K562 (cell line): ENCODE measurements at regions not wholly inside any gene's neighbourhood (a gene's known extent, or its start where the extent isn't known, plus 50 kb on each side); places are given as distances from the start of the nearest gene placed in this dataset.

ENCODE experiments used
- ATAC-seq: fragments of 200-7000 bp; cut with Tn5 transposase; 3 replicates; pipeline ENCODE4 v1.9.1; 2020; ENCODE audit warnings: moderate library complexity
- BruUV-seq: library from RNA; stranded (reverse); fragments of 400-500 nt; replicated peaks from 2 replicates; lab custom pipeline; 2021; lab: Mats Ljungman, UMichigan
- CTCF ChIA-PET: fragments of 300-600 bp; formaldehyde crosslinking; extraction: SDS; loops from one replicate; lab custom pipeline; 2021; ENCODE audit warnings: low intra/inter-chr PET ratio; lab: Yijun Ruan, JAX
- POLR2A ChIA-PET: fragments of 300-600, 350-650 bp; sonication (Branson Sonifier 250); formaldehyde crosslinking; extraction: SDS; loops from one replicate; lab custom pipeline; 2021; ENCODE audit warnings: antibody characterized with exemption, inconsistent platforms; lab: Yijun Ruan, JAX
- DNase-seq, 4 experiments: peaks; one replicate each; pipeline versions ENCODE4 v3.0.0 to v3.0.0-alpha.2; 2011 to 2018; ENCODE audit warnings: low spot score in 3 of 4, mixed read lengths in 3 of 4; ENCODE audit errors: extremely low read depth in 1 of 4
- FAIRE-seq: peaks from 2 replicates; lab custom pipeline; 2011; peaks lifted over from hg19 to GRCh38; lab: Jason Lieb, UNC
- H2AFZ ChIP-seq: 2 replicates; pipeline ENCODE4 v1.6.0; 2011; ENCODE audit warnings: low read depth, low read length, control low read depth, inconsistent platforms
- H3K27ac ChIP-seq: fragments of 200-600 bp; 3 replicates; pipeline ENCODE4 v1.8.0; 2011; ENCODE audit warnings: low read depth, mild to moderate bottlenecking, control low read depth, inconsistent platforms, low read length, moderate library complexity, mixed read lengths; ENCODE audit errors: extremely low read depth
- H3K27me3 ChIP-seq, 2 experiments: fragments of 300-600 bp in 1 of 2; 2 replicates in 1 of 2; 3 replicates in 1 of 2; pipeline versions ENCODE4 v1.6.0 to v1.8.0; 2011; ENCODE audit warnings: inconsistent platforms in 2 of 2, low read length in 2 of 2, mild to moderate bottlenecking in 1 of 2, mixed read lengths in 1 of 2, moderate library complexity in 1 of 2; ENCODE audit not compliant: control insufficient read depth in 2 of 2, insufficient read depth in 2 of 2
- H3K36me3 ChIP-seq: fragments of 300-600 bp; 3 replicates; pipeline ENCODE4 v1.8.0; 2011; ENCODE audit warnings: mild to moderate bottlenecking, low read length, inconsistent platforms; ENCODE audit not compliant: control insufficient read depth, insufficient read depth
- H3K4me1 ChIP-seq, 2 experiments: fragments of 200-600 bp in 1 of 2; replicated peaks in 1 of 2; 2 replicates in 1 of 2; 3 replicates in 1 of 2; pipeline versions ENCODE4 v1.5.1 to v1.8.0; 2011; ENCODE audit warnings: inconsistent platforms in 2 of 2, low read length in 2 of 2, mild to moderate bottlenecking in 1 of 2, mixed read lengths in 1 of 2, moderate library complexity in 1 of 2; ENCODE audit not compliant: control insufficient read depth in 2 of 2, insufficient read depth in 2 of 2
- H3K4me2 ChIP-seq: 2 replicates; pipeline ENCODE4 v1.6.1; 2011; ENCODE audit warnings: low read length, control low read depth, inconsistent platforms, mixed read lengths; ENCODE audit not compliant: insufficient read depth
- H3K4me3 ChIP-seq: fragments of 200-600 bp; sonication (generic), shearing (Covaris generic); 2 replicates; pipeline ENCODE4 v1.5.1; 2016; ENCODE audit warnings: control low read depth, inconsistent platforms
- H3K79me2 ChIP-seq: fragments of 200-600 bp; 3 replicates; pipeline ENCODE4 v1.8.0; 2011; ENCODE audit warnings: low read length, inconsistent platforms; ENCODE audit not compliant: control insufficient read depth, insufficient read depth
- H3K9ac ChIP-seq, 2 experiments: 2 replicates each; pipeline versions ENCODE4 v1.6.0 to v1.6.1; 2011; ENCODE audit warnings: low read depth in 2 of 2, low read length in 2 of 2, control low read depth in 1 of 2, inconsistent platforms in 1 of 2, mild to moderate bottlenecking in 1 of 2, mixed read lengths in 1 of 2; ENCODE audit not compliant: insufficient read depth in 1 of 2
- H3K9me1 ChIP-seq: one replicate; pipeline ENCODE4 v1.6.0; 2011; ENCODE audit warnings: inconsistent platforms, mild to moderate bottlenecking, low read length, moderate library complexity; ENCODE audit not compliant: control insufficient read depth, insufficient read depth
- H3K9me3 ChIP-seq: replicated peaks from 2 replicates; pipeline ENCODE4 v1.5.1; 2011; ENCODE audit warnings: low read depth, low read length, inconsistent platforms; ENCODE audit not compliant: control insufficient read depth, insufficient read depth
- H4K20me1 ChIP-seq: replicated peaks from 2 replicates; pipeline ENCODE4 v1.6.1; 2011; ENCODE audit warnings: low read length, inconsistent platforms, mixed read lengths; ENCODE audit not compliant: control insufficient read depth, insufficient read depth
- ASH1L ChIP-seq: fragments of 450-650 bp; IDR thresholded peaks from 2 replicates; pipeline ENCODE4 v1.6.1; 2018; ENCODE audit warnings: borderline replicate concordance, mild to moderate bottlenecking, low read depth; ENCODE audit not compliant: partially characterized antibody
- EGR1 ChIP-seq: fragments of 450-650 bp; conservative IDR thresholded peaks from 2 replicates; pipeline ENCODE4 v1.6.1; 2017; ENCODE audit warnings: mild to moderate bottlenecking
- GATA2 ChIP-seq: sonication (generic); formaldehyde crosslinking; IDR thresholded peaks from 2 replicates; pipeline ENCODE4 v1.4.0; 2020; ENCODE audit warnings: mild to moderate bottlenecking, missing genetic modification reagents
- HDAC1 ChIP-seq, 2 experiments: fragments of 450-650 bp; IDR thresholded peaks; 2 replicates each; pipeline ENCODE4 v1.6.1; 2016 to 2017; ENCODE audit warnings: inconsistent platforms in 1 of 2, mild to moderate bottlenecking in 1 of 2, moderate library complexity in 1 of 2
- NCOA4 ChIP-seq: fragments of 450-650 bp; IDR thresholded peaks from 2 replicates; pipeline ENCODE4 v1.6.1; 2018; ENCODE audit warnings: mild to moderate bottlenecking; ENCODE audit not compliant: partially characterized antibody
- PHB ChIP-seq: fragments of 250-450 bp; sonication (Bioruptor Pico); IDR thresholded peaks from 2 replicates; pipeline ENCODE4 v1.5.0; 2021
- POLR3A ChIP-seq: IDR thresholded peaks from 2 replicates; pipeline ENCODE4 v1.6.1; 2011; ENCODE audit warnings: borderline replicate concordance, mild to moderate bottlenecking, moderate library complexity; ENCODE audit not compliant: insufficient read length, insufficient read depth; ENCODE audit errors: extremely low read depth
- PREB ChIP-seq: sonication (generic); formaldehyde crosslinking; IDR thresholded peaks from 2 replicates; pipeline ENCODE4 v1.8.1; 2023; ENCODE audit warnings: mild to moderate bottlenecking, missing genetic modification reagents
- RFX7 ChIP-seq: fragments of 250-450 bp; sonication (Bioruptor Pico); IDR thresholded peaks from 2 replicates; pipeline ENCODE4 v1.5.1; 2021; ENCODE audit warnings: mild to moderate bottlenecking
- ZNF121 ChIP-seq: sonication (generic); formaldehyde crosslinking; conservative IDR thresholded peaks from 2 replicates; pipeline ENCODE4 v1.8.0; 2022; ENCODE audit warnings: missing genetic modification reagents
- WGBS: fragments of 100-300 bp; shearing (Covaris generic); methylation state at CpG from one replicate; pipeline ENCODE4 v1.1.6; 2016; ENCODE audit warnings: low coverage, mixed read lengths; ENCODE audit not compliant: insufficient coverage; ENCODE audit errors: missing lambda C conversion rate; 5-methylcytosine and 5-hydroxymethylcytosine counted together
- in situ Hi-C: fragments of 300-500 bp; cut with MboI; formaldehyde crosslinking; loops from 4 replicates; pipeline ENCODE4 v1.15.0; 2018; ENCODE audit warnings: inconsistent platforms, mixed read lengths
- intact Hi-C: fragments of 100-400 bp; cut with micrococcal nuclease; formaldehyde crosslinking; loops from 2 replicates; pipeline ENCODE4 v1.14.2; 2022
- TF ChIP-seq, protein P1 (sequence below): fragments of 450-650 bp; IDR thresholded peaks from 2 replicates; pipeline ENCODE4 v1.6.1; 2016; ENCODE audit warnings: low read depth
- TF ChIP-seq, protein P2 (sequence below): fragments of 250-450 bp; sonication (Bioruptor Pico); IDR thresholded peaks from 2 replicates; pipeline ENCODE4 v1.8.0; 2021; ENCODE audit warnings: borderline replicate concordance, mild to moderate bottlenecking, moderate library complexity; ENCODE audit not compliant: poor library complexity, severe bottlenecking

DNA sequence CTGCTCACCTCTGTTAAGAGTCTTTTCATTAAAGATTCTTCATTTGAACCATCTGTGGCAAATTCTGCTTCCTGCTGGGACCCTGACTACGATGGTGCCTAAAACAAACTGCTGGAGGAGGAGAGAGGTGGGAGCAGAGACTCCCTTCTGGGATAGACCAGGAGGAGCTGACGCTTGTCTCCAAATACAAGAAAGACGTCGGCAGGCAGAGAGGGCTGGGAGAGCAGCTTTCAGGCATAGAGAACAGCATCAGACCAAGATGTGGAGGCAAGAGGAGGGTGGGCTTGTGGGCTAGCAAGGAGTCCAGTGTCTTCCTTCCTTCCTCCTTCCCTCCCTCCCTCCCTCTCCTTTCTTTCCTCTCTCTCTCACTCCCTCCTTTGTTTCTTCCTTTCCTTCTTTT is 358.6 kb downstream of the VRK1 start:
- Histone ChIP-seq H3K27ac (no peak overlapping the region), H3K4me2 (no peak overlapping the region), H3K4me3 (no peak overlapping the region), H2AFZ (no peak overlapping the region), H3K9me1 (no peaks in the 10 kb centered on the region), H3K9me3 (no peaks in the 10 kb centered on the region), H3K36me3 (no peaks in the 10 kb centered on the region), H3K4me1 (no peaks in the 10 kb centered on the region), H3K9ac (no peak overlapping the region), H4K20me1 (no peaks in the 10 kb centered on the region), H3K79me2 (no peaks in the 10 kb centered on the region), H3K27me3 (peaks cover 0 to 9% of the 10 kb centered on the region in 2 experiments; a peak in 2 of 5 replicates)
- in situ Hi-C loops: loop anchor here (10.0 kb wide), 1 partner anchor 571 kb away; no protein-coding TSS in a partner anchor
- ATAC-seq (no peak), DNase-seq (no peak), FAIRE-seq (no peak)
- 0% methylated on average over 2 of the region's 4 CpGs for WGBS
- ChIA-PET CTCF (no interaction called here), POLR2A (no interaction called here)
- BruUV-seq: no TSS peak
- intact Hi-C loops: no loop called here
- TF ChIP-seq GATA2 (CRISPR knock-in tag): no peak
- TF ChIP-seq HDAC1 (IDR thresholded peaks at IDR 0.05): no peak
- no peak for TF ChIP-seq POLR3A
- no peak for TF ChIP-seq PHB (CRISPR knock-in tag)
- TF ChIP-seq RFX7 (CRISPR knock-in tag): no peak
- TF ChIP-seq NCOA4: no peak
- TF ChIP-seq ZNF121: no peak
- no peak for TF ChIP-seq EGR1
- TF ChIP-seq, protein P1, sequence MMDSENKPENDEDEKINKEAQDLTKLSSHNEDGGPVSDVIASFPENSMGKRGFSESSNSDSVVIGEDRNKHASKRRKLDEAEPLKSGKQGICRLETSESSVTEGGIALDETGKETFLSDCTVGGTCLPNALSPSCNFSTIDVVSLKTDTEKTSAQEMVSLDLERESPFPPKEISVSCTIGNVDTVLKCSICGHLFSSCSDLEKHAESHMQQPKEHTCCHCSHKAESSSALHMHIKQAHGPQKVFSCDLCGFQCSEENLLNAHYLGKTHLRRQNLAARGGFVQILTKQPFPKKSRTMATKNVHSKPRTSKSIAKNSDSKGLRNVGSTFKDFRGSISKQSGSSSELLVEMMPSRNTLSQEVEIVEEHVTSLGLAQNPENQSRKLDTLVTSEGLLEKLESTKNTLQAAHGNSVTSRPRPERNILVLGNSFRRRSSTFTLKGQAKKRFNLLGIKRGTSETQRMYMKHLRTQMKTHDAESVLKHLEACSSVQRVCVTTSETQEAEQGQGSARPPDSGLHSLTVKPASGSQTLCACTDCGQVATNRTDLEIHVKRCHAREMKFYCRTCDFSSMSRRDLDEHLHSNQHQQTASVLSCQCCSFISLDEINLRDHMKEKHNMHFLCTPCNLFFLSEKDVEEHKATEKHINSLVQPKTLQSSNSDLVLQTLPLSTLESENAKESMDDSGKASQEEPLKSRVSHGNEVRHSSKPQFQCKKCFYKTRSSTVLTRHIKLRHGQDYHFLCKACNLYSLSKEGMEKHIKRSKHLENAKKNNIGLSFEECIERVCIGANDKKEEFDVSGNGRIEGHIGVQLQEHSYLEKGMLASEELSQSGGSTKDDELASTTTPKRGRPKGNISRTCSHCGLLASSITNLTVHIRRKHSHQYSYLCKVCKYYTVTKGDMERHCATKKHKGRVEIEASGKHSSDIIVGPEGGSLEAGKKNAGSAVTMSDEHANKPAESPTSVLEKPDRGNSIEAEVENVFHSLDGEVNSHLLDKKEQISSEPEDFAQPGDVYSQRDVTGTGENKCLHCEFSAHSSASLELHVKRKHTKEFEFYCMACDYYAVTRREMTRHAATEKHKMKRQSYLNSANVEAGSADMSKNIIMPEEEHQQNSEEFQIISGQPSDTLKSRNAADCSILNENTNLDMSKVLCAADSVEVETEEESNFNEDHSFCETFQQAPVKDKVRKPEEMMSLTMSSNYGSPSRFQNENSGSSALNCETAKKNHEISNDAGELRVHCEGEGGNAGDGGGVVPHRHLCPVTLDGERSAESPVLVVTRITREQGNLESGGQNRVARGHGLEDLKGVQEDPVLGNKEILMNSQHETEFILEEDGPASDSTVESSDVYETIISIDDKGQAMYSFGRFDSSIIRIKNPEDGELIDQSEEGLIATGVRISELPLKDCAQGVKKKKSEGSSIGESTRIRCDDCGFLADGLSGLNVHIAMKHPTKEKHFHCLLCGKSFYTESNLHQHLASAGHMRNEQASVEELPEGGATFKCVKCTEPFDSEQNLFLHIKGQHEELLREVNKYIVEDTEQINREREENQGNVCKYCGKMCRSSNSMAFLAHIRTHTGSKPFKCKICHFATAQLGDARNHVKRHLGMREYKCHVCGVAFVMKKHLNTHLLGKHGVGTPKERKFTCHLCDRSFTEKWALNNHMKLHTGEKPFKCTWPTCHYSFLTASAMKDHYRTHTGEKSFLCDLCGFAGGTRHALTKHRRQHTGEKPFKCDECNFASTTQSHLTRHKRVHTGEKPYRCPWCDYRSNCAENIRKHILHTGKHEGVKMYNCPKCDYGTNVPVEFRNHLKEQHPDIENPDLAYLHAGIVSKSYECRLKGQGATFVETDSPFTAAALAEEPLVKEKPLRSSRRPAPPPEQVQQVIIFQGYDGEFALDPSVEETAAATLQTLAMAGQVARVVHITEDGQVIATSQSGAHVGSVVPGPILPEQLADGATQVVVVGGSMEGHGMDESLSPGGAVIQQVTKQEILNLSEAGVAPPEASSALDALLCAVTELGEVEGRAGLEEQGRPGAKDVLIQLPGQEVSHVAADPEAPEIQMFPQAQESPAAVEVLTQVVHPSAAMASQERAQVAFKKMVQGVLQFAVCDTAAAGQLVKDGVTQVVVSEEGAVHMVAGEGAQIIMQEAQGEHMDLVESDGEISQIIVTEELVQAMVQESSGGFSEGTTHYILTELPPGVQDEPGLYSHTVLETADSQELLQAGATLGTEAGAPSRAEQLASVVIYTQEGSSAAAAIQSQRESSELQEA: no peak
- TF ChIP-seq ASH1L: no peak
- TF ChIP-seq, protein P2, sequence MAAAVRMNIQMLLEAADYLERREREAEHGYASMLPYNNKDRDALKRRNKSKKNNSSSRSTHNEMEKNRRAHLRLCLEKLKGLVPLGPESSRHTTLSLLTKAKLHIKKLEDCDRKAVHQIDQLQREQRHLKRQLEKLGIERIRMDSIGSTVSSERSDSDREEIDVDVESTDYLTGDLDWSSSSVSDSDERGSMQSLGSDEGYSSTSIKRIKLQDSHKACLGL (CRISPR knock-in tag): no peak
- no peak for TF ChIP-seq PREB (CRISPR knock-in tag)
